H1 (cell line): ENCODE measurements at regions not wholly inside any gene's neighbourhood (a gene's known extent, or its start where the extent isn't known, plus 50 kb on each side); places are given as distances from the start of the nearest gene placed in this dataset.

Experiments used
- GTF2F1 ChIP-seq: IDR thresholded peaks from 2 replicates; pipeline ENCODE4 v1.6.1; 2012; ENCODE audit warnings: low read depth, low read length, improper control_type of control experiment, borderline replicate concordance
- TF ChIP-seq, protein P1 (sequence below): fragments of 300-600 bp; sonication (generic); IDR thresholded peaks from 2 replicates; pipeline ENCODE4 v1.7.1; 2012; ENCODE audit warnings: low read length, moderate library complexity, mild to moderate bottlenecking, inconsistent platforms; ENCODE audit not compliant: insufficient replicate concordance

DNA sequence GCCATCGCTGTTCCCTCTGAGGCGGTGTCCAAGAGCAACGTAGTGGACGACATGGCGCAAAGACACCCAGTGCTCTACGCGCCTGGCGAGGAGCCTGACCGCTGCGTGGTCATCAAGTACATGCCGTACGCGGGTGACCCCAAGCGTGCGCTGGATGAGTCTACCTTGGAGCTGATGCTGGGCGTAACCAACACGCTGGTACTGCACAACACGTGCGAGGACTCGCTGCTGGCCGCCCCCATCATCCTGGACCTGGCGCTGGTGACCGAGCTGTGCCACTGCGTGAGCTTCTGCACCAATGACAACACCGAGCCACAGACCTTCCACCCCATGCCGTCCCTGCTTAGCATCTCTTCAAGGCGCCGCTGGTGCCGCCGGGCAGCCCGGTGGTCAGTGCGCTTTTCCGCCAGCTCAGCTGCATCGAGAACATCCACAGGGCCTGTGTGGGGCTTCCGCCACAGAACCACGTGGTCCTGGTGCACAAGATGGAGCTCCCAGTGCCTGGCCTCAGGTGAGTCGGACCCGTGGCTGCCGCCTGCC, 129.0 kb downstream of the ANAPC4 start (continued):
- TF ChIP-seq, protein P1, sequence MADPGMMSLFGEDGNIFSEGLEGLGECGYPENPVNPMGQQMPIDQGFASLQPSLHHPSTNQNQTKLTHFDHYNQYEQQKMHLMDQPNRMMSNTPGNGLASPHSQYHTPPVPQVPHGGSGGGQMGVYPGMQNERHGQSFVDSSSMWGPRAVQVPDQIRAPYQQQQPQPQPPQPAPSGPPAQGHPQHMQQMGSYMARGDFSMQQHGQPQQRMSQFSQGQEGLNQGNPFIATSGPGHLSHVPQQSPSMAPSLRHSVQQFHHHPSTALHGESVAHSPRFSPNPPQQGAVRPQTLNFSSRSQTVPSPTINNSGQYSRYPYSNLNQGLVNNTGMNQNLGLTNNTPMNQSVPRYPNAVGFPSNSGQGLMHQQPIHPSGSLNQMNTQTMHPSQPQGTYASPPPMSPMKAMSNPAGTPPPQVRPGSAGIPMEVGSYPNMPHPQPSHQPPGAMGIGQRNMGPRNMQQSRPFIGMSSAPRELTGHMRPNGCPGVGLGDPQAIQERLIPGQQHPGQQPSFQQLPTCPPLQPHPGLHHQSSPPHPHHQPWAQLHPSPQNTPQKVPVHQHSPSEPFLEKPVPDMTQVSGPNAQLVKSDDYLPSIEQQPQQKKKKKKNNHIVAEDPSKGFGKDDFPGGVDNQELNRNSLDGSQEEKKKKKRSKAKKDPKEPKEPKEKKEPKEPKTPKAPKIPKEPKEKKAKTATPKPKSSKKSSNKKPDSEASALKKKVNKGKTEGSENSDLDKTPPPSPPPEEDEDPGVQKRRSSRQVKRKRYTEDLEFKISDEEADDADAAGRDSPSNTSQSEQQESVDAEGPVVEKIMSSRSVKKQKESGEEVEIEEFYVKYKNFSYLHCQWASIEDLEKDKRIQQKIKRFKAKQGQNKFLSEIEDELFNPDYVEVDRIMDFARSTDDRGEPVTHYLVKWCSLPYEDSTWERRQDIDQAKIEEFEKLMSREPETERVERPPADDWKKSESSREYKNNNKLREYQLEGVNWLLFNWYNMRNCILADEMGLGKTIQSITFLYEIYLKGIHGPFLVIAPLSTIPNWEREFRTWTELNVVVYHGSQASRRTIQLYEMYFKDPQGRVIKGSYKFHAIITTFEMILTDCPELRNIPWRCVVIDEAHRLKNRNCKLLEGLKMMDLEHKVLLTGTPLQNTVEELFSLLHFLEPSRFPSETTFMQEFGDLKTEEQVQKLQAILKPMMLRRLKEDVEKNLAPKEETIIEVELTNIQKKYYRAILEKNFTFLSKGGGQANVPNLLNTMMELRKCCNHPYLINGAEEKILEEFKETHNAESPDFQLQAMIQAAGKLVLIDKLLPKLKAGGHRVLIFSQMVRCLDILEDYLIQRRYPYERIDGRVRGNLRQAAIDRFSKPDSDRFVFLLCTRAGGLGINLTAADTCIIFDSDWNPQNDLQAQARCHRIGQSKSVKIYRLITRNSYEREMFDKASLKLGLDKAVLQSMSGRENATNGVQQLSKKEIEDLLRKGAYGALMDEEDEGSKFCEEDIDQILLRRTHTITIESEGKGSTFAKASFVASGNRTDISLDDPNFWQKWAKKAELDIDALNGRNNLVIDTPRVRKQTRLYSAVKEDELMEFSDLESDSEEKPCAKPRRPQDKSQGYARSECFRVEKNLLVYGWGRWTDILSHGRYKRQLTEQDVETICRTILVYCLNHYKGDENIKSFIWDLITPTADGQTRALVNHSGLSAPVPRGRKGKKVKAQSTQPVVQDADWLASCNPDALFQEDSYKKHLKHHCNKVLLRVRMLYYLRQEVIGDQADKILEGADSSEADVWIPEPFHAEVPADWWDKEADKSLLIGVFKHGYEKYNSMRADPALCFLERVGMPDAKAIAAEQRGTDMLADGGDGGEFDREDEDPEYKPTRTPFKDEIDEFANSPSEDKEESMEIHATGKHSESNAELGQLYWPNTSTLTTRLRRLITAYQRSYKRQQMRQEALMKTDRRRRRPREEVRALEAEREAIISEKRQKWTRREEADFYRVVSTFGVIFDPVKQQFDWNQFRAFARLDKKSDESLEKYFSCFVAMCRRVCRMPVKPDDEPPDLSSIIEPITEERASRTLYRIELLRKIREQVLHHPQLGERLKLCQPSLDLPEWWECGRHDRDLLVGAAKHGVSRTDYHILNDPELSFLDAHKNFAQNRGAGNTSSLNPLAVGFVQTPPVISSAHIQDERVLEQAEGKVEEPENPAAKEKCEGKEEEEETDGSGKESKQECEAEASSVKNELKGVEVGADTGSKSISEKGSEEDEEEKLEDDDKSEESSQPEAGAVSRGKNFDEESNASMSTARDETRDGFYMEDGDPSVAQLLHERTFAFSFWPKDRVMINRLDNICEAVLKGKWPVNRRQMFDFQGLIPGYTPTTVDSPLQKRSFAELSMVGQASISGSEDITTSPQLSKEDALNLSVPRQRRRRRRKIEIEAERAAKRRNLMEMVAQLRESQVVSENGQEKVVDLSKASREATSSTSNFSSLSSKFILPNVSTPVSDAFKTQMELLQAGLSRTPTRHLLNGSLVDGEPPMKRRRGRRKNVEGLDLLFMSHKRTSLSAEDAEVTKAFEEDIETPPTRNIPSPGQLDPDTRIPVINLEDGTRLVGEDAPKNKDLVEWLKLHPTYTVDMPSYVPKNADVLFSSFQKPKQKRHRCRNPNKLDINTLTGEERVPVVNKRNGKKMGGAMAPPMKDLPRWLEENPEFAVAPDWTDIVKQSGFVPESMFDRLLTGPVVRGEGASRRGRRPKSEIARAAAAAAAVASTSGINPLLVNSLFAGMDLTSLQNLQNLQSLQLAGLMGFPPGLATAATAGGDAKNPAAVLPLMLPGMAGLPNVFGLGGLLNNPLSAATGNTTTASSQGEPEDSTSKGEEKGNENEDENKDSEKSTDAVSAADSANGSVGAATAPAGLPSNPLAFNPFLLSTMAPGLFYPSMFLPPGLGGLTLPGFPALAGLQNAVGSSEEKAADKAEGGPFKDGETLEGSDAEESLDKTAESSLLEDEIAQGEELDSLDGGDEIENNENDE: no peak
- no peak for TF ChIP-seq GTF2F1
